Kidney epithelial cell (primary cell): ENCODE measurements at regions not wholly inside any gene's neighbourhood (a gene's known extent, or its start where the extent isn't known, plus 50 kb on each side); places are given as distances from the start of the nearest gene placed in this dataset.

ENCODE experiments used
- DNase-seq: peaks from one replicate; pipeline ENCODE4 v3.0.0-alpha.2; 2010; ENCODE audit warnings: low read depth
- H3K27me3 ChIP-seq: 2 replicates; pipeline ENCODE4 v1.6.0; 2011; ENCODE audit warnings: low read length; ENCODE audit not compliant: control insufficient read depth, insufficient read depth
- H3K36me3 ChIP-seq: 2 replicates; pipeline ENCODE4 v1.5.1; 2011; ENCODE audit warnings: low read length; ENCODE audit not compliant: control insufficient read depth, insufficient read depth
- H3K4me3 ChIP-seq: 2 replicates; pipeline ENCODE4 v1.5.1; 2011; ENCODE audit warnings: low read depth, mild to moderate bottlenecking, control low read depth, low read length
- TF ChIP-seq, protein P1 (sequence below): IDR thresholded peaks from 2 replicates; pipeline ENCODE4 v1.5.1; 2011; ENCODE audit warnings: mild to moderate bottlenecking, moderate library complexity, low read length, control low read depth, inconsistent platforms; ENCODE audit not compliant: insufficient read depth, poor library complexity, severe bottlenecking

DNA sequence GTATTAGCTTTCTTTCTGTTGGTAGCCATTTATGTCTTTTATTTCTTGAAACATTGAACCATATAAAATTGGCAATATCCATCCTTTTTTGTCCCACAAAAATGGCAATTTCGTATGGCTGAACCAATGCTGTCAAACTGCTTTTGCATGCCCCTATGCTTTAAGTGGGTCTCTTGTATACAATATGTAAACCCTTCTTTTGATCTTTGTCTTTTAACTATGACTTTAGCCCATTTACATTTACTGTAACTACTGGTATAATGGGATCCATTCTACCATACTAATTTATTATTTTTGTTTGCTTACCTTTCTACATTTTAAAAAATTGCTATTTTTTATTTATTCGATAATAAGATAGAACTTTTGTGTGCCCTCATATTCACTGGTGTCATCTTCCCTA lies 93.4 kb downstream of the TENT4A start:
- no peak for DNase-seq
- Histone ChIP-seq H3K4me3 (no peak overlapping the region), H3K27me3 (no peaks in the 10 kb centered on the region), H3K36me3 (no peaks in the 10 kb centered on the region)
- TF ChIP-seq, protein P1, sequence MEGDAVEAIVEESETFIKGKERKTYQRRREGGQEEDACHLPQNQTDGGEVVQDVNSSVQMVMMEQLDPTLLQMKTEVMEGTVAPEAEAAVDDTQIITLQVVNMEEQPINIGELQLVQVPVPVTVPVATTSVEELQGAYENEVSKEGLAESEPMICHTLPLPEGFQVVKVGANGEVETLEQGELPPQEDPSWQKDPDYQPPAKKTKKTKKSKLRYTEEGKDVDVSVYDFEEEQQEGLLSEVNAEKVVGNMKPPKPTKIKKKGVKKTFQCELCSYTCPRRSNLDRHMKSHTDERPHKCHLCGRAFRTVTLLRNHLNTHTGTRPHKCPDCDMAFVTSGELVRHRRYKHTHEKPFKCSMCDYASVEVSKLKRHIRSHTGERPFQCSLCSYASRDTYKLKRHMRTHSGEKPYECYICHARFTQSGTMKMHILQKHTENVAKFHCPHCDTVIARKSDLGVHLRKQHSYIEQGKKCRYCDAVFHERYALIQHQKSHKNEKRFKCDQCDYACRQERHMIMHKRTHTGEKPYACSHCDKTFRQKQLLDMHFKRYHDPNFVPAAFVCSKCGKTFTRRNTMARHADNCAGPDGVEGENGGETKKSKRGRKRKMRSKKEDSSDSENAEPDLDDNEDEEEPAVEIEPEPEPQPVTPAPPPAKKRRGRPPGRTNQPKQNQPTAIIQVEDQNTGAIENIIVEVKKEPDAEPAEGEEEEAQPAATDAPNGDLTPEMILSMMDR, result no peak

DNA sequence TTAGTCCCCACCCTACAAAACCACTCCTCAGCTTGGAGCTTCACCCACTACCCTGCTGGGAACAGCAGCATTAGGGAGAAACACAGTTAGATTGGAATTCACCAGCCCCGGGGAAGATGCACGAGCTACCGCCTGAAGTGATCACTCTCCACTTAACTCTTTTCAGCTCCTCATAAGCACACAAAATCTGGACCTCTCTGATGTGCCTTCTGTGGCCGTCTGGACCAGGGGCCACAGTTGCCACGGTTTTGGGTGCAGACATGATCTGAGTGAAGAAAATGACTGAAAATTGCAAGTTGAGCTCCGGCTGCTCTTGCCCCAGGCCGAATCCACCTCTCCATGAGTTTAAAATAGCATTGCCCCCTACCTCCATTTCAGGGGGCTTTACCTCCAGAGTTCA lies 95.2 kb downstream of the TENT4A start:
- TF ChIP-seq, protein P1, result no peak
- H3K27me3 ChIP-seq, result no peaks in the 10 kb centered on the region

DNA sequence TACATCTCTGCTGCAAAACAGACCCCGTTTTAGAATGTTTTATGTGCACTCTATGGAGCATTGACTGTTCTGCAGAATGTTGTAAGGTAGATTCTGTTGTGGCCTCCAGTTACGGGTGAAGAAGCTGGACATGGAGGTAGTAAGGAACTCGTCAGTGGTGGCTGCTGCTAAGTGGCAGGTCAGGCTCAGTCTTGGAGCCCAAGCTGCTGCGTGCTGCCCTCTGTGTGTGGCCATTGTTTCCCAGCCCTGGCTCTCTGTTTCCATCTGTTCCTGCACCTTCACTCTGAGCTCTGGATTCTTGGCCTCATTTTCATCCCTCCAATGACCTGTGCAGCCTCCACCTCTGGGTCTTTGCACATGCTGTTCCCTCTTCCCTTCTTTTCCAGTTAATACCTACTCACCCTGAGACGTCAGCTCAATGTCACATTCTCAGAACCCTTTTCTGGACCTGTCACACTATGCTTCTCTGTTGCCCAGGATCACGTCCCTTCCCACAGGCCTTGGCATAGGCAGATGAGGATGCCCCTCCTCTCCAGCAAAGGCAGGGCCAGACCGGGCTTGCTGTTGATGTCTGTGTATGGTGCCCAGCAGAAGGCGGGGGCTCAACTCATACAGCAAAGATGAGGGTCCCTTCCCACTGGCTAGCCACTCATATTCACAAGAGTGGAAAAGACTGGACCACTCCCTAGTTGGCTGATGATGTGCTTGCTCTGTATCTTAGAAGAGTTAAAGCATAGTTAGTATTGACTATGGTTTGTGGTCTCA lies 97.6 kb downstream of the TENT4A start:
- TF ChIP-seq, protein P1, result no peak
- Histone ChIP-seq H3K4me3 (no peak overlapping the region), H3K27me3 (no peaks in the 10 kb centered on the region), H3K36me3 (no peaks in the 10 kb centered on the region)
- no peak for DNase-seq

More for the DNA sequence above, 95.2 kb downstream of the TENT4A start:
- no peak for DNase-seq
- Histone ChIP-seq H3K4me3 (no peak overlapping the region), H3K36me3 (no peaks in the 10 kb centered on the region)

DNA sequence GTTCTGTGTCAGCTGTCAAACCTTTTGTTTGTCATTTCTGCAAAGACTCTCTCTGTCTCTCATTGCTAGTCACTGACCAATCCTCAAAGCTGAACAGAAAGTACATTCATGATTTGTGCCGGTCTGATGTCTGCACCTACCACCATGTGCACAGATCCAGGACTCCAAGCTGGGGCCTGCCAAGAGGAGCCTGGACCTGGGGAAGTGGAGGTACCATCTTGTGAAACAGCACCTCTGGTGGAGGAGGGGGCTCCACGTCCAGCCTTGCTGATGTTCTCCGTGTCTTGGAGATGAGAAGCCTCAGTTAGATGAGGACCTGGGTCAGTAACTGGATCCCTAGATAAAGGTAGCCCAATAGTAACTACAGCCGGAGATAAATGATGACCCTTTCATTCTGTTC lies 98.9 kb downstream of the TENT4A start:
- DNase-seq, result no peak
- Histone ChIP-seq H3K36me3 (no peaks in the 10 kb centered on the region), H3K27me3 (no peaks in the 10 kb centered on the region), H3K4me3 (no peak overlapping the region)
- TF ChIP-seq, protein P1, result no peak

DNA sequence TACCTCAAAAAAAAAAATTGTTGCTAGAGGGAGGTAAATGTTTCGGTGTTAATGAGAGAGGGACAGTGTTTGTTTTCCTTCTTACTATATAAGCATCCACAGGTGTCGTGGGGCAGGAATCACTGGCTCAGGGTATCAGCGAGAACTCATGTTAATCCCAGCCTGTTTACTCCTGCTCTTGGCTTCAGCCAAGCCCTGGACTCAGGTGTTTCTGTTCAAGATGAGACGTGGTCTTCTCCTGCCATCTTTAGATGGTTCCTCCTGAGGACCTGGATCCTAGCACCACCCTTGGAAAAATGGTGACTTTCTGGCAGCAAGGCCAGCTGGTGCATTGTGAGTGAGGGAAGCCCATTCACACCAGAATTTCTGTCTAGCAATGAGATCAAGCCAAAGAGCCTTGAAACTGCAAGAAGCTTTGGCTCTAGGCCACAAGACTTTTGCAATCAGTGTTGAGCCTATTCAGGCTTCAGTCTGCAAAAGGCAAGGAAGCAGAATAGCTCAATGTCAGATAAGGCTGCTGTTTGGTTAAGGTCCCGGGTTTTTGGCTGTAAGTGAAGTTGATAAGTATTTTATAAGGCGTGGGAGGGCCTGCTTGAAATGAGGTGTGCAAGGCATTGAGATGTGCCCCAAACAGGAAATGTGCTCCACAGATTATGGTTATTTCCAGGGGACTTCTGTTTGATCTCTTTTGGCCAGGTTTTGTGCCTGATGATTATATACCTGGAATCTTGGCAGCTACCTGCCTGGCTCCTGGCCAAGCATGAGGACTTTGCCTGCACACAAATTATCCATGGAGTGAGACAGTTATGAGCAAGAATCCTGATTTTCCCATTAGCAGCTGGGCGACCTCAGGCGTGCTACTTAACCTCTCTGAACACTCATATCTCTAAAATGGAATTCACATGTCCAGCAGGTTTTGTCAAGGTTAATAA lies 99.8 kb downstream of the TENT4A start:
- no peaks in the 10 kb centered on the region for H3K27me3 ChIP-seq
- no peak for DNase-seq

More for the DNA sequence above, 99.8 kb downstream of the TENT4A start:
- TF ChIP-seq, protein P1, result no peak
- Histone ChIP-seq H3K36me3 (no peaks in the 10 kb centered on the region), H3K4me3 (no peak overlapping the region)
